Endothelial cell of umbilical vein (primary cell): ENCODE measurements at regions not wholly inside any gene's neighbourhood (a gene's known extent, or its start where the extent isn't known, plus 50 kb on each side); places are given as distances from the start of the nearest gene placed in this dataset.

Source experiments
- BruUV-seq: library from RNA; stranded (reverse); fragments of 400-500 nt; replicated peaks from 2 replicates; lab custom pipeline; 2021; lab: Mats Ljungman, UMichigan
- CTCF ChIA-PET: fragments of 300-600, 350-600 bp; sonication (Branson Sonifier 250); formaldehyde crosslinking; loops from one replicate; lab custom pipeline; 2021; ENCODE audit warnings: antibody characterized with exemption, inconsistent platforms; lab: Charles Lee
- POLR2A ChIA-PET: fragments of 300-600, 350-600 bp; sonication (Branson Sonifier 250); formaldehyde crosslinking; loops from one replicate; lab custom pipeline; 2021; ENCODE audit warnings: antibody characterized with exemption, inconsistent platforms; lab: Charles Lee
- DNase-seq: peaks from one replicate; pipeline ENCODE4 v3.0.0-alpha.2; 2011; ENCODE audit warnings: low read depth, low spot score
- FAIRE-seq: peaks from 2 replicates; lab custom pipeline; 2011; peaks lifted over from hg19 to GRCh38; lab: Jason Lieb, UNC
- H2AFZ ChIP-seq: 2 replicates; pipeline ENCODE4 v1.6.0; 2012; ENCODE audit warnings: low read depth, low read length, control low read depth, inconsistent platforms
- H3K27ac ChIP-seq: 2 replicates; pipeline ENCODE4 v1.5.1; 2011; ENCODE audit warnings: low read depth, mild to moderate bottlenecking, control low read depth, low read length, moderate library complexity; ENCODE audit not compliant: insufficient read depth
- H3K27me3 ChIP-seq, 2 experiments: 2 replicates each; pipeline versions ENCODE4 v1.6.0 to v1.6.1; 2011; ENCODE audit warnings: low read length in 2 of 2, mixed read lengths in 1 of 2; ENCODE audit not compliant: control insufficient read depth in 2 of 2, insufficient read depth in 2 of 2
- H3K36me3 ChIP-seq, 2 experiments: 2 replicates in 1 of 2; 3 replicates in 1 of 2; pipeline ENCODE4 v1.5.1; 2011; ENCODE audit warnings: low read length in 2 of 2, mild to moderate bottlenecking in 1 of 2, moderate library complexity in 1 of 2; ENCODE audit not compliant: control insufficient read depth in 2 of 2, insufficient read depth in 2 of 2; ENCODE audit errors: extremely low read depth in 1 of 2
- H3K4me1 ChIP-seq: 3 replicates; pipeline ENCODE4 v1.5.1; 2011; ENCODE audit warnings: mild to moderate bottlenecking, low read length; ENCODE audit not compliant: control insufficient read depth, insufficient read depth; ENCODE audit errors: extremely low read depth
- H3K4me2 ChIP-seq: 2 replicates; pipeline ENCODE4 v1.6.1; 2011; ENCODE audit warnings: low read length, control low read depth, mixed read lengths; ENCODE audit not compliant: insufficient read depth
- H3K4me3 ChIP-seq, 3 experiments: fragments of 200-600 bp in 1 of 3; sonication (generic), shearing (Covaris generic) in 1 of 3; replicated peaks in 1 of 3; 2 replicates each; pipeline ENCODE4 v1.5.1; 2011 to 2016; ENCODE audit warnings: control low read depth in 3 of 3, low read length in 3 of 3, mild to moderate bottlenecking in 2 of 3, inconsistent platforms in 1 of 3, low read depth in 1 of 3, moderate library complexity in 1 of 3; ENCODE audit not compliant: insufficient read depth in 1 of 3
- H3K79me2 ChIP-seq: 2 replicates; pipeline ENCODE4 v1.6.0; 2012; ENCODE audit warnings: low read length, inconsistent platforms; ENCODE audit not compliant: control insufficient read depth, insufficient read depth
- H3K9ac ChIP-seq: replicated peaks from 2 replicates; pipeline ENCODE3; 2011; ENCODE audit warnings: low read length, control low read depth; ENCODE audit not compliant: insufficient read depth; ENCODE audit errors: extremely low read depth
- H3K9me1 ChIP-seq: replicated peaks from 3 replicates; pipeline ENCODE4 v1.6.0; 2011; ENCODE audit warnings: mild to moderate bottlenecking, low read length; ENCODE audit not compliant: control insufficient read depth, insufficient read depth; ENCODE audit errors: extremely low read depth
- H3K9me3 ChIP-seq: replicated peaks from 2 replicates; pipeline ENCODE4 v1.5.1; 2012; ENCODE audit warnings: low read length, inconsistent platforms; ENCODE audit not compliant: control insufficient read depth, insufficient read depth
- H4K20me1 ChIP-seq: replicated peaks from 2 replicates; pipeline ENCODE3; 2011; ENCODE audit warnings: mild to moderate bottlenecking, low read length; ENCODE audit not compliant: control insufficient read depth, insufficient read depth; ENCODE audit errors: extremely low read depth
- EZH2 ChIP-seq: IDR thresholded peaks from 2 replicates; pipeline ENCODE4 v1.6.1; 2012; ENCODE audit warnings: borderline replicate concordance, low read depth, mild to moderate bottlenecking, moderate library complexity, low read length, inconsistent platforms; ENCODE audit not compliant: severe bottlenecking
- FOS ChIP-seq: IDR thresholded peaks from 2 replicates; pipeline ENCODE4 v1.6.1; 2011; ENCODE audit warnings: mild to moderate bottlenecking, low read length, moderate library complexity, borderline replicate concordance; ENCODE audit not compliant: insufficient read depth
- GATA2 ChIP-seq: IDR thresholded peaks from 2 replicates; pipeline ENCODE4 v1.7.0; 2011; ENCODE audit warnings: low read depth, mild to moderate bottlenecking, moderate library complexity, mixed read lengths, low read length; ENCODE audit not compliant: insufficient read length, insufficient read depth
- MYC ChIP-seq: IDR thresholded peaks from one replicate; pipeline ENCODE4 v1.6.1; 2011; ENCODE audit warnings: mild to moderate bottlenecking, low read depth, low read length
- POLR2A ChIP-seq: IDR thresholded peaks from 2 replicates; pipeline ENCODE4 v1.6.1; 2012; ENCODE audit warnings: low read depth, mild to moderate bottlenecking, control low read depth, low read length
- dilution Hi-C: fragments of 300-500 bp; cut with MboI; formaldehyde crosslinking; loops from one replicate; pipeline ENCODE4 v1.15.0; 2019; ENCODE audit warnings: low sequenced_read_pairs; ENCODE audit not compliant: extremely low pct_ligation_motif_present
- intact Hi-C: fragments of 100-400 bp; cut with micrococcal nuclease; formaldehyde crosslinking; loops from one replicate; pipeline ENCODE4 v1.10.0; 2022
- TF ChIP-seq, protein P1 (sequence below): IDR thresholded peaks from 2 replicates; pipeline ENCODE4 v1.6.1; 2011; ENCODE audit not compliant: insufficient read depth, insufficient read length

DNA sequence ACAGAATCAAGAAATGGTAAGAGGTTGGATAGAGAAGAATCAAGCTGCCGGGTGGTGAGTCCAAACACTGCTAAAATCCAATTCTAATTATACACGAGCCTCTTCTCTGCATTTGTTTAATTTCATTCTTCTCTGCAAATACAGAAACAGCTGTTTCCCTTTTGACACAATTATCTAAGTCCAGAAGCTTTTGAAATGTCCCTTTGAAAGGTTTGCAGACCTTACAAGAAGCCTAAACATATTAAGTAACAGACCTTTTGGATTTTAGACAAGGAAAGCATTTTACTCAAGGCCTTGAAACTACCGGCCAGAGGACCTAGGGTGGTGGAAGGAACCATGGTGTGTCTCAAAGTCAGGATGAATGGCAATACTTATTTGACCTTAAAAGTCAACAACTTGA, 403.8 kb upstream of the ADAMTS9 start:
- DNase-seq, result no peak
- dilution Hi-C loops, result no loop called here
- TF ChIP-seq FOS (no peak), POLR2A (no peak)
- Histone ChIP-seq H3K4me3 (no peak overlapping the region), H2AFZ (no peak overlapping the region), H3K4me2 (no peak overlapping the region), H3K27me3 (no peaks in the 10 kb centered on the region), H4K20me1 (no peaks in the 10 kb centered on the region), H3K27ac (no peak overlapping the region), H3K9me3 (no peaks in the 10 kb centered on the region), H3K4me1 (no peaks in the 10 kb centered on the region), H3K9me1 (no peaks in the 10 kb centered on the region), H3K36me3 (no peaks in the 10 kb centered on the region), H3K79me2 (no peaks in the 10 kb centered on the region), H3K9ac (no peak overlapping the region)
- no peak for FAIRE-seq
- BruUV-seq, result no TSS peak
- intact Hi-C loops, result no loop called here
- POLR2A ChIA-PET, result no interaction called here
- CTCF ChIA-PET, result interaction anchor here (1.0 kb wide), 1 partner anchor 79 kb away, joined by 4 read pairs; no protein-coding TSS in a partner anchor

DNA sequence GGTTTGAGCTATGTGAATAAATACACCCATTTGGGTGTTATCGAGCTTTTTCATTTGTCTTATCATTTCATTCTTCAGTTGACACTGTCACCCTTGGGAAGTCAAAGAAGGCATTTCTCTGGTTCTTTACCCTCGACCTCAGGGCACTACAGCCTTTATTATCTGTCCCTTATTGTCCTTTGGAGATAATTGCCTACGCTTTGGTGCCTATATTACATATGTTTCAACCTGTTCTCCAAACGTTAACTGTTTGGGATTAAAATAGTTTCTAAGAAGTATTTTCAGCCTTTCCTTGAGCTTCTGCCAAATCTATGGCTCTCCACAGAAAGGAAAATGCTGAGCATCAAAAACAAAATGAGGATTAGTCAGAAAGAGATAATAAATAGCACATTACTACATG, 395.4 kb upstream of the ADAMTS9 start:
- Histone ChIP-seq H3K9me1 (no peaks in the 10 kb centered on the region), H2AFZ (no peak overlapping the region), H3K27ac (no peak overlapping the region), H4K20me1 (no peaks in the 10 kb centered on the region), H3K9me3 (no peaks in the 10 kb centered on the region), H3K4me3 (no peak overlapping the region), H3K27me3 (no peaks in the 10 kb centered on the region), H3K36me3 (no peaks in the 10 kb centered on the region), H3K4me1 (no peaks in the 10 kb centered on the region), H3K4me2 (no peak overlapping the region), H3K79me2 (no peaks in the 10 kb centered on the region), H3K9ac (no peak overlapping the region)
- TF ChIP-seq GATA2 (no peak), POLR2A (no peak), MYC (no peak), EZH2 (no peak), FOS (no peak)
- TF ChIP-seq, protein P1, sequence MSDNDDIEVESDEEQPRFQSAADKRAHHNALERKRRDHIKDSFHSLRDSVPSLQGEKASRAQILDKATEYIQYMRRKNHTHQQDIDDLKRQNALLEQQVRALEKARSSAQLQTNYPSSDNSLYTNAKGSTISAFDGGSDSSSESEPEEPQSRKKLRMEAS, result no peak
- no peak for DNase-seq
- ChIA-PET POLR2A (no interaction called here), CTCF (interaction anchor here (0.9 to 1.4 kb wide), 5 partner anchors 10 to 87 kb away, joined by 3 to 4 read pairs (median 3); no protein-coding TSS in a partner anchor)
- no peak for FAIRE-seq
- dilution Hi-C loops (no loop called here), intact Hi-C loops (no loop called here)
- BruUV-seq, result no TSS peak
